GM19452 (cell line): ENCODE measurements at regions not wholly inside any gene's neighbourhood (a gene's known extent, or its start where the extent isn't known, plus 50 kb on each side); places are given as distances from the start of the nearest gene placed in this dataset.

Source experiments
- ATAC-seq: cut with Tn5 transposase; IDR thresholded peaks from one replicate; pipeline ENCODE4 v1.9.1; 2021; ENCODE audit not compliant: unreplicated experiment

DNA sequence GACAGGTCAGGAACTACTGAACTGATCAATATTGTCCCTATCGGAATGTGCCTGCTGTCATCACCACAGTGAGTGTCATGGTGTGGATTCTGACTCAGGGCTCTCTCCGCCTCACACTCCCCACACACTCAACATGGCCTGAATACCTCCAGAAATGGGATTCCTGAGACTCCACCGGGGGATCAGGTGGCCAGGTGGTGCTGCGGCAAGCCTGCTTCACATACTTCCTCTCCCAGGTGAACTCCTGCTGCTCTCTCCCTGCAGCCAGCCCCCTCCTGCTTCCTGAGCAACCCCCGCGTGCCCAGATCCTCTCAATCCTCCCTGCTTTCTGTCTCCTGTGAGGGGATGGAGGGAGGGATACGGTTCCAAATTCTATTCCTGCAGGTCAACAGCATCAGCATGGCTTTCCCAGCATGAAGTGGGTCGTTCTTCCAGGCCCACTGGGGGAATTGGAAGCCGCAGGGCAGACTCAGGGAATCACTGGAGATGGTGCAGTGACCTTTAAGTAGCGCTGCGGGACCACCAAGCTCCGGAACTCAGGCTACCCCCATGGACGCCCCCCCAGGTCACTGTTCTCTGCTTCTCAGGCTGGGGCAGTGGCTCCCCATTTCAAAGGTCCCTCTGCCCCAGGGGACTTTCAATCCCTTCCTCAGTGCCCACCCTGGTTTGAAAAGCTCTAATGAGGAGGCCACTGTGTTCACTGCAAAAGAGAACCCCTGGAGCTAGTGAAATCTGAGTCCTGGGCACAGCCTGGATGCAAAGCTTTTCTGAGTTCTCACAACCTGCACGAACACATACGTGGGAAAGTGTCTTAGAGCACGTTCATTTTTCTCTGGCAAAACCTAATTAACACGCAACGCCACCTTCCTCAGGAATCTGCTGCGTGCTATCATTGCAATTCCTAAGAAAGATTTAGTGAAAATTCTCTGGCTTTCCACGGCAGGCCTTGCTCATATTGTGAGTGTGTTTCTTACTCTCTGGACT lies 168.4 kb downstream of the ZFP36L2 start:
- no peak for ATAC-seq

DNA sequence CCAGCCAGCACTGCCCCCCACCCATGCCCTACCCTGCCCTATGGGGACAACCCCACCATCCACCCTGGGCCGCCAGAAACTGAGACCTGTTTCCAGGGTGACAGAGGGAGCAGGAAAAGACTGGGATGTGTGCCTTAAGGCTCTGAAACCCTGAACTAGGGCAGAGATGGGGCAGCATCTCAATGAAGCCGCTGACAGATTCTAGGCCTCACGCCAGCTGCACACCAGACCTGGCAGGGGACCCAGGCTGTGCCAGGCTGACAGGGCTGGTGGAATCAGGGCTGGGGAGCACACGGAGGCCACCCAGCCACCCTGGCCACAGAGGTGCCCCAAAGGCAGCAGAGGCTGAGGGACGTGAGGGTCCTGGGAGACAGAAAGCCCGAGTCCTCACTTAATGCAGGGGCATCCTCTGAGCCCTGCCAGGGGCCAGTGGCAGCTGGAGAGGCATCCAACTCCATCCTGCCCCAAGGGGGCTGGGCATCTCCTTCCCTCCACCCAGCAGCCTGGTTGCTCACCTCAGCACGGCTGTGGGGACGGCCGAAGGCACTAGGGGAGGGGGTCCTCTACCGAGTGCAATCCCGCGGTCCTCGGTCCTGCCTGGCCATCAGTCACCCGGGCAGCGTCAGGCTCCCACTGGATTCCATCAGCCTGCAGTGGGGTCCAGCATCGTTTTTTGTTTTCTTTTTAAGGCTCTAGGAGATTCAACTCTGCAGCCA lies 169.2 kb downstream of the ZFP36L2 start:
- no peak for ATAC-seq

DNA sequence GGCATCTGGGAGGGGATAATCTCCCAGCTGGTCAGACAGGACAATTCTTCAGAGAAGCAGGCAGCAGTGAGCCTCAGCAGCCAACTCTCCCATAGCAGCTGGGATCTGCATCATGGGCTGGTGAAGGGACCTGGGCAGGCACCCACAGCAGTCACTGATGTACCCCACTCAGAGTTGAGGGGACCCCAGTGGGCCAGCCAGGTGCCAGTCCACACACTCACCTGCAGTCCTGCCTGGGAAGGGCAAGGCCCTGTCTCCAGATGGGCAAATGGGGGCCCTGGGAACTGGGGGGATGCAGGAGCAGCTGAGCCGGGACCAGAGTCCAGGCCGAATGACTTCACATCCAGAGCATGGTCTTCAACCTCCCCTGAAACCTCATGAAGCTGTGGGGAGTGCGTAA lies 170.4 kb downstream of the ZFP36L2 start:
- no peak for ATAC-seq

DNA sequence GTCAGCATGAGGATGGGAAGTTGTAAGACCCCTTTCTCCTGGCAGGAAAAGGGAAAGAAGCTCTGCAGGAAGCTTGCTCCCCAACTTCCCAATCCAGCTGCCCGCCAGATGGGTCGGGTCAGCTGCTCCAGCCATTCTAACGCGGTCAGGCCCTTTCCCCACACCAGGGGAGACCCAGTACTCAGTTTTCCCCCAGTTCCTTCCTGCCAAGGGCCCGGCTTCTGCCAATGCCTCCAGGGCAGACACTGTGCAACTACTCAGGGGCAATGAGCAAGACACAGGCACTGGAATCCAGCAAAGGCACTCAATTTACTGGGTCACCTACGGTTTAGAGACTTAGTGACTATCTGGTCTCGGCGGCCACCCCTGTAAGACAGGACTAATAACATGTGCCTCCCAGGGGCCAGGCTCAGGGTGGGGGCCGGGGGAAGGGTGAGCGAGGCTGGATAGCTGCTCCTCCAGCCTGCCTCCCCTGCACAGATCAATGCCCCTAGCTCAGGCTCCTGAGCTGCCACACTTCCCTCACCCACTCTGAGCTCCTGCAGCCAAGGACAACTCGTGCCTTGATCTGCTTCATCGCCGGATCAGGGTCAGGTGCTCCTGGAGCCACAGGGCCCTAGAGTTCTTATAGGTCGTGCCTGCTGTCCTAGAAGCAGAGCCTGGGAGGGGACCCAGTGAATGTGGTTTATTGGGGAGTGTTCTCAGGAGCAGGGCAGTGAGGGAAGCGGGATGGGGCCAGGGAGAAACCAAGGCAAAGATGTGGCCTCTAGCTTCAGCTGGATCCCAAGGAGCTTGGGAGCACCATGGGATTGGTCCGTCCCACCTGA lies 171.1 kb downstream of the ZFP36L2 start:
- no peak for ATAC-seq

DNA sequence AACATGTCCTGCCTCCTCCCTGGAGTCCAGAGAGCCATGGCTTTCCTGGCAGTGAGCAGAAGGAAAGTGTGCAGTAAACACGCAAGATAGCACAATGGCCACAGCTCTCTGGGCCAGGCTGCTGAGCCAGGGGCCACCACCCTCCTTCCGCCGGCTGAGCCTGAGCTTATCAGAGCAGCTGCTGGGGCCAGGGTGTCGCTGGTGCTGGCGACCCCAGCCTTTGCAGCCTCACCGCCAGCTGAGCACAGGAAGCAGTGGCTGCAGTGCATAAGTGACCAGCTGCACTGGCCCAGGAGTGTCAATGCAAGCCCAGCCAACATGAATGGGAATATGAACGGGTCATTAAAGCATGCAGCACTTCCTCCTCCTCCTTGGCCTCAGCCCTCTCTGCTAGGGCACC lies 172.0 kb downstream of the ZFP36L2 start:
- ATAC-seq, result no peak

DNA sequence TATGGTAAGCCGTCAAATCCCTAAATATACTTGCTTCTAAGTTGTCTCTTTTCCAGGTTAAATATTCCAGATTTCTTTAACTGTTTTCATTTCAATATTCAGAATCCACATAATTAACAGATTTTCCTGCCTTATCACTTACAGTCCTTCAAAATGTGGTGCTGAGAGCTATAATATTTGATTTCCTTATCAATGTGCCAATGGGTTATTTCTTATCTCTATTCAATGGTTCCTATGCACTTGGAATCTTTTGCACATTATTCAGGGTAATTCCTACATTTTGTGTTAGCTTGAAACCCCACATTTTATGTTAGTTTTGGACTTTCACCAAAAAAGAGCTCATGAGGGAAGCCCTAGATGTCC lies 173.5 kb downstream of the ZFP36L2 start:
- ATAC-seq, result no peak

DNA sequence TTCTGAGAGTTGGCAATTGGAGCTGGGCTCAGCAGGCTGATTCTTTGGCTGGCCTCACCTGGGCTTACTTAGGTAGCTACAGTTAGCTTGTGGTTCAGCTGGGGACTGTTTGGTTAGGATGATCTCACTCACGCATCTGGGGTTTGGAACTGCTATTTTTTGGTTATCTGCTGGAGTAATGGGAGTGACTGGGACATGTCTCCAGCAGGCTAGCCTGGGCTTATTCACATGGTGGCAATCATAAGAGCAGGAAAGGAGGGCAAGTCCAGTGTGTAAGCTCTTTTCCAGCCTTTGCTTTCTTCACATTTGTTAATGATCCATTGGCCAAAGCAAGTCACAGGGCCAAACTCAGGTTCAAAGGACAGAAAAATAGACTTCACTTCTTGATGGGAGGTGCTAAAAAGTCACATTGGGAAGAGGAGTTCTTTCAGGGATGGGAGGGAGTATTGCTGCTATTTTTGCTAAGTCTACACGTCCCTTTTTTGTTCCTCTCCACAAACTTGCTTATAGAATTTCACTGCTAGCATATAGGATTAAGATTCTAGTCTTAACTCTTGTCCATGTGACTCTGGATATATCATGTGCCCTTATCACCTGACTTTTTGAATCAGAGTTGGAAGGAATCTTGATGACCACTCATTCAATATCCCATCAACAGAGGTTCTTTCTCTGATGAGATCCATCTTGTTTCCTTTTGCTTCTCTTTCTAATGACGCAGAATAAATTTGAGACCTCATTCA lies 174.0 kb downstream of the ZFP36L2 start:
- ATAC-seq, result no peak

DNA sequence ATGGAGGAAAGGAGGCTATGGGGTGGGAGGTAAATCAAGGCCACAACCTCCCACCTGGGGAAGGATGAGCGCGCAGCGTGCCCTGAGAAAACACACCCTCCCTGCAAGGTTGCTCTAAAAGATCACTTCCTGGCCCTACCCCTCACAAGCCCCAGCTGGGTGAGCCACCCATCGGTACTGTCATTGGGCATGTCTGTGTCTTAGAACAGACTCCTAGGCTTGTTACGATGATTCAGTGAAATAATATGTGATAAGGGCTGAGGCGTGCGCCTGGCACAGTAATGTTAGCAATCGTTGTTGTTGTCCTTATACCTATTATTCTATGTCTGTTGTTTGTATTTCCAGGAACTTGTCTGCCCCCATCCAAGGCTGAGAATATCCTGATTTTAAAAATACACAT lies 175.1 kb downstream of the ZFP36L2 start:
- ATAC-seq, result no peak

GRCh38 chr2:43050866-43051265 lies 175.5 kb downstream of the ZFP36L2 start:
- no peak for ATAC-seq

DNA sequence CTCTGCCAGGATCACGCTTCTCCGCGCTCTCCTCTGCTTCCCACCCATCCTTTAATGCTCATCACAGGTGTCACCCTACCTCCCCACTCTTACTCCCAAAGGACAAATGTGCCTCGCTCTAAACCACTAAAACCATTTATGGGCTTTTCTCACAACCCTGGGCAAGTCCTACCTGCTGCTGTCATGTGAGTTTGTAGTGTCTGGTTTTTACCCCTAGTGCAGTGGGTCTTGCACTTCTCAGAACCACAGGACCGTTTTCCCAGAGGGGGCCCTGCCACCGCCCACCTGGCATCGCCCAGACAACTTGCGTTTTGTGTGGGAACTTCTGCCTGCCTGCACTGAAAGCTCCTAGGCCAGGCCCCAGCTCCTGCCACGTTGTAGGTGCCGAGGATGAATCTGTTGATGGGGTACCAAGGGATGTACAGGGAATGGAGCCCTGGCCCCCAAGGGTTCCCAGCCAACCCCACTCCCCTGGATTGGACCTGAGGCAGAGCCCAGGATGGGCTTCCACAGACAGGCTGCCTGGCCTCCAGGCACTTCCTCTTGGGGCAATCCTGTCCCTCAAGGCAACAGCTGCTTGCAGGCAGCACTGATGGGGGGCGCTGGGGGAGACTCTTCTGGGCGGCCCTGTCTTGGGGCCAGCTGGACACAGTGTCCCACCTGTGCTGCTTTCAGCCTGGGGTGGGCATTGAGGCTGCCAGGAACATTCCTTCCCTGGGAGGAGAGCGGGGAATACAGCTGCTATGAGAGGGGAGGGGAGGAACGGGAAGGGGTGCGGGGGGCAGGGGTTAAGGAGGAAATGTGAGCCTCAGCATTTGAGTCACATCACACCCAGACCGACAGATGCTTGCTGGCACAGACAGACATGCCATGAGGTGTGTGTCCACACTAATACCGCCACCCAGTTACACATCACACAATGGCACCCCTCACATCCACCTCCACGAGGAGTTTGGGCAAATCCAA lies 176.3 kb downstream of the ZFP36L2 start:
- no peak for ATAC-seq

DNA sequence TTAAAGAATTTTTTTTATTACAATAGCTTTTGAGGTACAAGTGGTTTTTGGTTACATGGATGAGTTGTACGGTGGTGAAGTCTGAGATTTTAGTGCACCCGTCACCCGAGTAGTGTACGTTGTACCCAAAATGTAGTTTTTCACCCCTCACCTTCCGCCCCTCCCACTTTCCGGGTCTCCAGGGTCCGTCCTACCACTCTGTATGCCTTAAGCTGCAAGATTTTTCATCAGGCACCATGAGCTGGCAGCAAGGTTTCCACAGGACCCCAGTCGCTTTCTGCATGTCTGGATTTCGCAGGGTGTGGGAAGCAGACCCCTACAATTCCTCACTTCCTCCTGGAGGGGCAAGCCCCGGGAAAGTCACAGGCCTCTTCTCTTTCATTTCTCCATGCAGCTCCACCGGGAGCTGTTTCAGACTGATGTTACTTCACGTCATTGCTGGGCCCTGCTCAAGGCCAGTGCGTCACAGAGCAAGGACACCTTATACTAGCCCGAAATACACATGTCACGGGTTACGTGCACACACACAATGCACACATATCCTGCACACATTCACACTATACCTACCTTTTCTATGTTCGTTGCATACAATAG lies 179.1 kb downstream of the ZFP36L2 start:
- no peak for ATAC-seq

DNA sequence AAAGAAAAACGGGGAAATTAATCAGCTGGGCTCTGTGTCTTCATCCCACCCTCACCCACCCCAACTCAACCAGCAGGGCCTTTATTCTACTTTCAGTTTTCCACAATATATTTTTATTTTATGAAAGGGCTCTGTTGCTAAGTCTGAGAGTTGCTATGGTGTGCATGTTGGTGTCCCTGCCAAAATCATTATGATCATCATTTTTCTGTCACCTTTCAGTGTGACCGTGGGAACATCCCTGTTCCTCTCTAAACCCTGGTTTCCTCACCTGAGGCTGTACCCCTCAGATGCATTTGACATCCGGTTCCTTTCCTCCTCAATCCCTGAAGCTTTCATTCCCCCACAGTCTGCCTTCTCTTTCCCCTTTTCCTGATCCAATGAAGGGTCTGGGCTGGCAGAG lies 180.5 kb downstream of the ZFP36L2 start:
- no peak for ATAC-seq

DNA sequence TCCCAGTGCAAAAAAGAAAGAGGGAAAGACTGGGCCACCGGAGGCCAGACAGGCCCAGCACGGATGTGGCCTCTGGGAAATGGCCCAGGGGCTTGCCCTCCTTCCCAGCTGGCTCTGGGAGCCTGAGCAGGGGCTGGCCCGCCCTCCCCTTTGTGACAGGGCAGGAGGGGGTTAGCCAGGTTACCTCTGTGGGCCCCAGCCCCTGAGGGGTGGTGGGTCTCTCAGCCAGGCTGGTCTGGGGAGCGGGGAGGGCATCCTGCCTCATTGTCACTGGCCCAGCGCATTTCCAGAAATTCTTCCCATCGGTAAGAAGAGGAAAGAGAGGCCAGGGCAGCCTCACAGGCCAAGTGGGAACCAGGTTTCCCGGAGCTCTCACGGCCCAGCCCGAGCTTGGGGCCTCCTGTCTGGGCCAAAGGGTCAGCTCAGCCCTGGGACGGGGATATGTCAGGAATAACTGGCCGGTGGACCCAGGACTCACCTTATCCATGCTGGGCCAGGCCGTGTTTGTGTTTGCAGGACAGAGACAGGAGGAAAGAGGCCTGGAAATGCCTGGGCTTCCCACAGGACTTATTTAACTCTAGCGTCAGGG lies 182.2 kb downstream of the ZFP36L2 start:
- no peak for ATAC-seq

DNA sequence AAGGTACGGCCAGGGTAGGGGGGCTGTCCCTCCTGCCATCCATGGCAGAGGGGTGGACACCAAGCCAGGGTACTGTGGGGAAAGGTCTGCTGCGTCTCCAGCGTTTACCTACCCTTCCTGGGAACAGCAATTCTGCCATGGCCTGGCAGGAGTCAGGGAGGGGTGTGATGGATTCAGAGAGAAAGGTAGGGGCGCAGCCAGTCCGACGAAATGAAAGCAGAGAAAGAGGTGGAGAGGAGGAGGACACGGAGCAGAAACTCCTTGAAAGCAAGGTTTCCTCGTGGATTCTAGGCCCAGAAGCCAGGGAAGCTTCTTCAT lies 182.9 kb downstream of the ZFP36L2 start:
- no peak for ATAC-seq

DNA sequence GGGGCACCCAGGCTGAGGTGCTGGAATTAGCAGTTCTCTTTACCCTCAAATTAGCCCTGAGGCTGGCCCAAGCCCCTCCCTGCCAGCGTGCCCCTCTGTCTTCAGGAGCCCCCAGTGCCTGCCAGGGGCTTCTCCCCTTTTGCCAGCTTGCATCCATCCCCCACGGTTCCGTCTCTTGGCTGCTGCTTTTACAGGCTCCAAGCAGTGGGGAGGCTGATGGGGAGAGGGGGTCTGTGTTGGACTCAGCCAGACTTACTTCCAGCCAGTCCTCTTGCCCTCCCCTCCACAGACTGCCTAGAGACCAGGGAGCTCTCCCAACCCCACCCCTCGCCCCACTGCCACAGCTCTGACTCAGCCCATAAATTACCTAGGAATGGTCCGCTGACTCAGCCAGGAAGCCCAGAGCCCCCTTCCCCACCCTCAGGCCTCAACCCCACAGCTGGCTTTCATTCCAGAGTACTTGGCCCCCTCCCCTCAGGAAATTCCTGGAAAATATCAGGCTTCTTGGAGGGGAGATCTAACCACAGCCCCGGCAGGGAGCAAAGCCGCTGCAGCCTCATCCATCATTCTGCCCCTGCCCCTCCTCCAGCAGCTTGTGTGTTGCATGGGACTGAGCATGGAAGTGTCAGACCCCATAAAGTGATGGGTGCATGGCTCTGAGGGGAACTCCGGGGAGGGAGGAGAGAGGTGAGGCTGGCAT lies 184.6 kb downstream of the ZFP36L2 start:
- ATAC-seq, result no peak

- ATAC-seq, result no peak
Measured at GRCh38 chr2:43041173-43041591, 185.2 kb downstream of the ZFP36L2 start.

DNA sequence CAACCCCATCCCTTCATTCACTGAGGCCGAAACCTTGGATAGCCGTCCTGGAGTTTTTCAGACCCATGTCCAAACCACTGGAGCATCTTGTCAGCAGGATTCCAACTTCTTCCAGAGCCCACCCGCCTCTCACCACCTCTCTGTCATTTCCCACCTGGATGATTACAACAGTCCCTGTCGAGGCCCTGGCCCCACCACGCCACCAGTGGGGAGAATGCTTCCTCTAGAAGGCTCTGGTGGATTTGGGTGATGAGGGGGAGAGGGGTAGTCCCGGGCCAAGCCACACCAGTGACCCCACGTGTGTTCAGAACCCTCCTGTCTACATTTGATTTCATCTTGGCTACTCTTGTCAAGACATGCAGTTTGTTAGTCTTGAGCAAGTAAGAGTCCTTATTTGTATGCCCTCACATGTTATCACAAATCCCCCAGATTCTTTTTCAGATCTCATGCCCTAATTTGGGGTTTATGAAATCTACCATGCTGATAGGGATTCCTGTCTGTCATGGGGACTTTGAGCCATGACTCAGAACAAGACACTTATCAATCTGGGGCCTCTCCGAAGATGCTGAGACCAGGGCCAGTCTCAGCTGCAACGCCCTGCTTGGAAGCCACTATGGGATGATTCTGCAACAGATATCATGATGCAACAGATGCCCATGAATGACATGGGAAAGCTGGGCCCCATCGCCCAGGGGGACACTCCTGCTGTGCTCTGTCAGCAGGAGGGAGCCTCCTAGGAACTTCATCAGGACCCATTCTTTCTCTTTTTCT lies 186.1 kb downstream of the ZFP36L2 start:
- no peak for ATAC-seq
